ENCODE measurements at regions not wholly inside any gene's neighbourhood (a gene's known extent, or its start where the extent isn't known, plus 50 kb on each side); places are given as distances from the start of the nearest gene placed in this dataset.

DNA sequence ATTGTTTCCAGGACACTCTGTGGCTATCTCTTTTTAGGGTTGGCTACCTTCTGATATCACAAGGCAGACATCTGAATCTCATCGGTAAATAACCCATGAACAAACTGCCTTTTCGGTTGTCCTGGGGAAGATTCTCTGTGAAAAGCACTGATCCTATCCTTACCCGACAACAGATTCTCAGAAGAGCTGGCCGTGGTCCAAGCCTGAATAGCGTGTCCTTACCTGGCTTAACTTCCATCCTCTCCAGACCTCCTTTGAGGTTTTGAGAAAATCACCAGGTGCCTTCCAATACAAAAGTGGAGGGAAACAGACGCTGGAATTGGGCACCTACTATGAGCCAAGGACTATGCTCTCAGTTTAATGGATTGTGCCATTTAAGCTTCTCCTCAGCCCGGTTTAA, 87.4 kb upstream of the ARHGEF3 start (continued):
- TF ChIP-seq, protein P1, sequence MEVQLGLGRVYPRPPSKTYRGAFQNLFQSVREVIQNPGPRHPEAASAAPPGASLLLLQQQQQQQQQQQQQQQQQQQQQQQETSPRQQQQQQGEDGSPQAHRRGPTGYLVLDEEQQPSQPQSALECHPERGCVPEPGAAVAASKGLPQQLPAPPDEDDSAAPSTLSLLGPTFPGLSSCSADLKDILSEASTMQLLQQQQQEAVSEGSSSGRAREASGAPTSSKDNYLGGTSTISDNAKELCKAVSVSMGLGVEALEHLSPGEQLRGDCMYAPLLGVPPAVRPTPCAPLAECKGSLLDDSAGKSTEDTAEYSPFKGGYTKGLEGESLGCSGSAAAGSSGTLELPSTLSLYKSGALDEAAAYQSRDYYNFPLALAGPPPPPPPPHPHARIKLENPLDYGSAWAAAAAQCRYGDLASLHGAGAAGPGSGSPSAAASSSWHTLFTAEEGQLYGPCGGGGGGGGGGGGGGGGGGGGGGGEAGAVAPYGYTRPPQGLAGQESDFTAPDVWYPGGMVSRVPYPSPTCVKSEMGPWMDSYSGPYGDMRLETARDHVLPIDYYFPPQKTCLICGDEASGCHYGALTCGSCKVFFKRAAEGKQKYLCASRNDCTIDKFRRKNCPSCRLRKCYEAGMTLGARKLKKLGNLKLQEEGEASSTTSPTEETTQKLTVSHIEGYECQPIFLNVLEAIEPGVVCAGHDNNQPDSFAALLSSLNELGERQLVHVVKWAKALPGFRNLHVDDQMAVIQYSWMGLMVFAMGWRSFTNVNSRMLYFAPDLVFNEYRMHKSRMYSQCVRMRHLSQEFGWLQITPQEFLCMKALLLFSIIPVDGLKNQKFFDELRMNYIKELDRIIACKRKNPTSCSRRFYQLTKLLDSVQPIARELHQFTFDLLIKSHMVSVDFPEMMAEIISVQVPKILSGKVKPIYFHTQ (CRISPR knock-in tag; IDR thresholded peaks at IDR 0.05): no peak
- TF ChIP-seq TP53 (CRISPR knock-in tag; IDR thresholded peaks at IDR 0.05): no peak
- no peak for TF ChIP-seq GABPB1 (CRISPR knock-in tag; IDR thresholded peaks at IDR 0.05)
- no peak for TF ChIP-seq TCF7 (CRISPR knock-in tag; IDR thresholded peaks at IDR 0.05; ENCODE audit: low read depth)
- no peak for TF ChIP-seq NFYB (CRISPR knock-in tag; conservative IDR thresholded peaks at IDR 0.05; ENCODE audit: low read depth)
- no peak for TF ChIP-seq CREB1 (CRISPR knock-in tag; IDR thresholded peaks at IDR 0.05)
- no peak for TF ChIP-seq ZNF396 (CRISPR knock-in tag; IDR thresholded peaks at IDR 0.05; ENCODE audit: borderline replicate concordance)

GRCh38 chr3:56887402-56888025, 85.8 kb upstream of the ARHGEF3 start:
- TF ChIP-seq, protein P2, sequence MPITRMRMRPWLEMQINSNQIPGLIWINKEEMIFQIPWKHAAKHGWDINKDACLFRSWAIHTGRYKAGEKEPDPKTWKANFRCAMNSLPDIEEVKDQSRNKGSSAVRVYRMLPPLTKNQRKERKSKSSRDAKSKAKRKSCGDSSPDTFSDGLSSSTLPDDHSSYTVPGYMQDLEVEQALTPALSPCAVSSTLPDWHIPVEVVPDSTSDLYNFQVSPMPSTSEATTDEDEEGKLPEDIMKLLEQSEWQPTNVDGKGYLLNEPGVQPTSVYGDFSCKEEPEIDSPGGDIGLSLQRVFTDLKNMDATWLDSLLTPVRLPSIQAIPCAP (CRISPR knock-in tag; IDR thresholded peaks at IDR 0.05): no peak
- TF ChIP-seq, protein P3, sequence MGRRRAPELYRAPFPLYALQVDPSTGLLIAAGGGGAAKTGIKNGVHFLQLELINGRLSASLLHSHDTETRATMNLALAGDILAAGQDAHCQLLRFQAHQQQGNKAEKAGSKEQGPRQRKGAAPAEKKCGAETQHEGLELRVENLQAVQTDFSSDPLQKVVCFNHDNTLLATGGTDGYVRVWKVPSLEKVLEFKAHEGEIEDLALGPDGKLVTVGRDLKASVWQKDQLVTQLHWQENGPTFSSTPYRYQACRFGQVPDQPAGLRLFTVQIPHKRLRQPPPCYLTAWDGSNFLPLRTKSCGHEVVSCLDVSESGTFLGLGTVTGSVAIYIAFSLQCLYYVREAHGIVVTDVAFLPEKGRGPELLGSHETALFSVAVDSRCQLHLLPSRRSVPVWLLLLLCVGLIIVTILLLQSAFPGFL (CRISPR knock-in tag; IDR thresholded peaks at IDR 0.05; ENCODE audit: borderline replicate concordance): no peak
- TF ChIP-seq ZNF317 (CRISPR knock-in tag; IDR thresholded peaks at IDR 0.05; ENCODE audit: borderline replicate concordance, low read depth) (no peak), CREB1 (CRISPR knock-in tag; IDR thresholded peaks at IDR 0.05) (no peak), CREM (CRISPR knock-in tag; IDR thresholded peaks at IDR 0.05) (no peak), ZNF416 (CRISPR knock-in tag; IDR thresholded peaks at IDR 0.05) (no peak), NFATC4 (CRISPR knock-in tag; IDR thresholded peaks at IDR 0.05) (no peak), NR1H2 (CRISPR knock-in tag; IDR thresholded peaks at IDR 0.05) (no peak), ZBTB21 (CRISPR knock-in tag; IDR thresholded peaks at IDR 0.05; ENCODE audit: borderline replicate concordance) (no peak), TP53 (CRISPR knock-in tag; IDR thresholded peaks at IDR 0.05) (no peak), ZNF396 (CRISPR knock-in tag; IDR thresholded peaks at IDR 0.05; ENCODE audit: borderline replicate concordance) (no peak)
- TF ChIP-seq, protein P4, sequence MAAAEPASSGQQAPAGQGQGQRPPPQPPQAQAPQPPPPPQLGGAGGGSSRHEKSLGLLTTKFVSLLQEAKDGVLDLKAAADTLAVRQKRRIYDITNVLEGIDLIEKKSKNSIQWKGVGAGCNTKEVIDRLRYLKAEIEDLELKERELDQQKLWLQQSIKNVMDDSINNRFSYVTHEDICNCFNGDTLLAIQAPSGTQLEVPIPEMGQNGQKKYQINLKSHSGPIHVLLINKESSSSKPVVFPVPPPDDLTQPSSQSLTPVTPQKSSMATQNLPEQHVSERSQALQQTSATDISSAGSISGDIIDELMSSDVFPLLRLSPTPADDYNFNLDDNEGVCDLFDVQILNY (CRISPR knock-in tag; IDR thresholded peaks at IDR 0.05): no peak
- no peak for ATAC-seq
- H3K4me1 Mint-ChIP-seq: no peaks in the 10 kb centered on the region
- ChIA-PET POLR2A (no interaction called here), CTCF (interaction anchor here (0.6 to 0.9 kb wide), 4 partner anchors 101 to 541 kb away, joined by 3 to 4 read pairs (median 4); no protein-coding TSS in a partner anchor)
- no peaks in the 10 kb centered on the region for H3K27me3 Mint-ChIP-seq (ENCODE audit: low read depth)
- no peak overlapping the region for H3K27ac Mint-ChIP-seq
- H3K9me3 Mint-ChIP-seq: no peaks in the 10 kb centered on the region
- no peak overlapping the region for H3K4me3 Mint-ChIP-seq
- no peak for DNase-seq (ENCODE audit: low spot score)
- no peaks in the 10 kb centered on the region for H3K36me3 Mint-ChIP-seq

DNA sequence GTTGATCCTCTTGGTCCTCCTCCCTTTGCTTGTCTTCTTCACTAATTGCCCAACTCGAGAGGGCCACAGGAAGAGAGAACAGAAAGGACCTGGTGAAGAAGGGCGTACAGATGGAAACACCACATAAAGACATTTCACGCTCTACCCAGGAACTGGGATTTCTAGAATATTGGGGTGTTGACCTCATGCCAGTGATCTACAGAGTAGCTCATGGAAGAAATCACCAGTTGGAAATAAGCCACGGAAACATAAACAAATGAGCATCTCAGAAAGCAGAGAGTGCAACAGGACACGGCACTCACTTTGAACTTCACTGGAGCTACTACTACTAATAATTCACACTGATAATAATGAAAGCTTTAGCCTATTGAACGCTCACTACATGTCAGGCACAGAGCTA, 84.6 kb upstream of the ARHGEF3 start:
- no peak for ATAC-seq
- no peak overlapping the region for H3K4me3 Mint-ChIP-seq
- TF ChIP-seq, protein P5, sequence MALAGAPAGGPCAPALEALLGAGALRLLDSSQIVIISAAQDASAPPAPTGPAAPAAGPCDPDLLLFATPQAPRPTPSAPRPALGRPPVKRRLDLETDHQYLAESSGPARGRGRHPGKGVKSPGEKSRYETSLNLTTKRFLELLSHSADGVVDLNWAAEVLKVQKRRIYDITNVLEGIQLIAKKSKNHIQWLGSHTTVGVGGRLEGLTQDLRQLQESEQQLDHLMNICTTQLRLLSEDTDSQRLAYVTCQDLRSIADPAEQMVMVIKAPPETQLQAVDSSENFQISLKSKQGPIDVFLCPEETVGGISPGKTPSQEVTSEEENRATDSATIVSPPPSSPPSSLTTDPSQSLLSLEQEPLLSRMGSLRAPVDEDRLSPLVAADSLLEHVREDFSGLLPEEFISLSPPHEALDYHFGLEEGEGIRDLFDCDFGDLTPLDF (CRISPR knock-in tag; IDR thresholded peaks at IDR 0.05): no peak
- TF ChIP-seq ETV6 (CRISPR knock-in tag; IDR thresholded peaks at IDR 0.05) (no peak), MXD4 (CRISPR knock-in tag; IDR thresholded peaks at IDR 0.05; ENCODE audit: borderline replicate concordance) (no peak), CDX4 (CRISPR knock-in tag; IDR thresholded peaks at IDR 0.05; ENCODE audit: borderline replicate concordance) (no peak), NR2C2 (CRISPR knock-in tag; IDR thresholded peaks at IDR 0.05) (no peak), ARID4B (CRISPR knock-in tag; IDR thresholded peaks at IDR 0.05; ENCODE audit: borderline replicate concordance) (no peak)

More for the DNA sequence above, 84.6 kb upstream of the ARHGEF3 start:
- no peaks in the 10 kb centered on the region for H3K27me3 Mint-ChIP-seq (ENCODE audit: low read depth)
- H3K4me1 Mint-ChIP-seq: no peaks in the 10 kb centered on the region
- ChIA-PET CTCF (no interaction called here), POLR2A (no interaction called here)
- no peak for DNase-seq (ENCODE audit: low spot score)
- no peak overlapping the region for H3K27ac Mint-ChIP-seq
- H3K9me3 Mint-ChIP-seq: no peaks in the 10 kb centered on the region
- H3K36me3 Mint-ChIP-seq: no peaks in the 10 kb centered on the region
